Fibroblast of lung (primary cell): ENCODE measurements at regions not wholly inside any gene's neighbourhood (a gene's known extent, or its start where the extent isn't known, plus 50 kb on each side); places are given as distances from the start of the nearest gene placed in this dataset.

ENCODE experiments used
- DNase-seq, 2 donors: peaks; one replicate each; pipeline versions ENCODE4 v3.0.0 to v3.0.0-alpha.2; 2010; ENCODE audit warnings: low read depth in 2 of 2
- H2AFZ ChIP-seq: 2 replicates; pipeline ENCODE4 v1.5.1; 2012; ENCODE audit warnings: low read length, control low read depth, inconsistent platforms
- H3K27ac ChIP-seq: 2 replicates; pipeline ENCODE4 v1.5.1; 2011; ENCODE audit warnings: low read length, control low read depth; ENCODE audit not compliant: insufficient read depth
- H3K27me3 ChIP-seq: 2 replicates; pipeline ENCODE4 v1.5.1; 2011; ENCODE audit warnings: mild to moderate bottlenecking, low read length; ENCODE audit not compliant: control insufficient read depth, insufficient read depth
- H3K36me3 ChIP-seq: 2 replicates; pipeline ENCODE4 v1.5.1; 2011; ENCODE audit warnings: low read length; ENCODE audit not compliant: control insufficient read depth, insufficient read depth
- H3K4me1 ChIP-seq: 2 replicates; pipeline ENCODE4 v1.5.1; 2011; ENCODE audit warnings: low read length; ENCODE audit not compliant: control insufficient read depth, insufficient read depth; ENCODE audit errors: extremely low read depth
- H3K4me2 ChIP-seq: 2 replicates; pipeline ENCODE4 v1.5.1; 2011; ENCODE audit warnings: low read length, control low read depth; ENCODE audit not compliant: insufficient read depth; ENCODE audit errors: extremely low read depth
- H3K4me3 ChIP-seq, 4 experiments: fragments of 200-600 bp in 1 of 4; sonication (generic) in 1 of 4; replicated peaks in 1 of 4; 2 replicates each; pipeline ENCODE4 v1.5.1; 2011 to 2016; ENCODE audit warnings: low read length in 4 of 4, low read depth in 3 of 4, mild to moderate bottlenecking in 3 of 4, control low read depth in 2 of 4, inconsistent platforms in 1 of 4, mixed read lengths in 1 of 4; ENCODE audit not compliant: insufficient read depth in 1 of 4; ENCODE audit errors: control extremely low read depth in 1 of 4
- H3K79me2 ChIP-seq: 2 replicates; pipeline ENCODE4 v1.5.1; 2012; ENCODE audit warnings: mild to moderate bottlenecking, low read length, inconsistent platforms; ENCODE audit not compliant: control insufficient read depth, insufficient read depth
- H3K9ac ChIP-seq: 2 replicates; pipeline ENCODE4 v1.5.1; 2011; ENCODE audit warnings: mild to moderate bottlenecking, low read length, control low read depth; ENCODE audit not compliant: insufficient read depth
- H3K9me3 ChIP-seq: 2 replicates; pipeline ENCODE4 v1.5.1; 2012; ENCODE audit warnings: low read depth, low read length; ENCODE audit not compliant: control insufficient read depth, insufficient read depth
- H4K20me1 ChIP-seq: 2 replicates; pipeline ENCODE4 v1.5.1; 2011; ENCODE audit warnings: low read length; ENCODE audit not compliant: control insufficient read depth, insufficient read depth; ENCODE audit errors: extremely low read depth
- CTCF ChIP-seq, 2 donors: IDR thresholded peaks in 1 of 2; conservative IDR thresholded peaks in 1 of 2; 1 replicate in 1 of 2; 2 replicates in 1 of 2; pipeline ENCODE4 v1.5.1; 2011 to 2012; ENCODE audit warnings: low read length in 2 of 2, control low read depth in 1 of 2, inconsistent platforms in 1 of 2, low read depth in 1 of 2, mild to moderate bottlenecking in 1 of 2
- EZH2 ChIP-seq: IDR thresholded peaks from 2 replicates; pipeline ENCODE4 v1.5.1; 2012; ENCODE audit warnings: low read length, control low read depth, mild to moderate bottlenecking; ENCODE audit errors: missing control alignments

GRCh38 chr3:806006-806405 lies 286.8 kb upstream of the CNTN6 start:
- Histone ChIP-seq H3K4me2 (no peak overlapping the region), H3K4me3 (no peak overlapping the region), H3K27me3 (no peaks in the 10 kb centered on the region), H3K9me3 (no peaks in the 10 kb centered on the region), H3K4me1 (no peaks in the 10 kb centered on the region), H4K20me1 (no peaks in the 10 kb centered on the region), H3K36me3 (no peaks in the 10 kb centered on the region), H3K9ac (no peak overlapping the region), H3K79me2 (no peaks in the 10 kb centered on the region), H2AFZ (no peak overlapping the region), H3K27ac (no peak overlapping the region)
- no peak for DNase-seq
- no peak for TF ChIP-seq EZH2

- no peak overlapping the region for H3K9ac ChIP-seq
- no peaks in the 10 kb centered on the region for H3K79me2 ChIP-seq
- H2AFZ ChIP-seq = no peak overlapping the region
- no peak for DNase-seq
- no peaks in the 10 kb centered on the region for H3K27me3 ChIP-seq
- no peaks in the 10 kb centered on the region for H3K9me3 ChIP-seq
- no peaks in the 10 kb centered on the region for H3K4me1 ChIP-seq
- no peak overlapping the region for H3K4me2 ChIP-seq
- no peaks in the 10 kb centered on the region for H4K20me1 ChIP-seq
- no peak overlapping the region for H3K27ac ChIP-seq
- H3K36me3 ChIP-seq = no peaks in the 10 kb centered on the region
- H3K4me3 ChIP-seq = no peak overlapping the region
- no peak for TF ChIP-seq CTCF (conservative IDR thresholded peaks at IDR 0.05 in 1 of 2, IDR thresholded peaks at IDR 0.05 in 1 of 2; ENCODE audit: low read depth in 1 of 2, low read length in 2 of 2)
- no peak for TF ChIP-seq EZH2
Measured at GRCh38 chr3:816605-817004, 276.2 kb upstream of the CNTN6 start.

DNA sequence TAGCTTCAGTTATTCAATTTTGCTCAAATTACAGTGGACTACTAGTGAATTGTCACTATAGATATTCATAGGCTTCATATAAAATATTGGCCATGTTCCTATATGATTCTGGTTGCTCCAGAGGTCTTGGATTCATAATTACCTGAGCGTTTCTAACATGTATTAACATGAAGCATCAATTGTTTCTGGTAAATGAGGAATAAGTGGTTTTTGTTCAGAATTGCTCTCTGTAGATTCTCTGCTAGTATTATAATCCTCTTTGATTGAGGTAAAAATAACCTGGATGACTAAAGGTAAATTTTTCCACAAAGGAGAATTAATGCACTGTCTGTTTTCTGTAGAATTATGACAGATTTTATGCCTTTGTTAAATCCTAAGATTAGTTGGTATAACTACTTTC lies 258.1 kb upstream of the CNTN6 start:
- Histone ChIP-seq H3K27ac (no peak overlapping the region), H4K20me1 (no peaks in the 10 kb centered on the region), H3K4me1 (no peaks in the 10 kb centered on the region), H3K27me3 (no peaks in the 10 kb centered on the region), H3K9ac (no peak overlapping the region), H3K9me3 (no peaks in the 10 kb centered on the region), H3K4me2 (no peak overlapping the region), H3K36me3 (no peaks in the 10 kb centered on the region), H3K79me2 (no peaks in the 10 kb centered on the region), H2AFZ (no peak overlapping the region), H3K4me3 (no peak overlapping the region)
- TF ChIP-seq CTCF (conservative IDR thresholded peaks at IDR 0.05 in 1 of 2, IDR thresholded peaks at IDR 0.05 in 1 of 2; ENCODE audit: low read depth in 1 of 2, low read length in 2 of 2) (no peak), EZH2 (no peak)
- no peak for DNase-seq
